ENCODE measurements at regions not wholly inside any gene's neighbourhood (a gene's known extent, or its start where the extent isn't known, plus 50 kb on each side); places are given as distances from the start of the nearest gene placed in this dataset.

GRCh38 chr10:11395161-11395560 lies 216.3 kb downstream of the USP6NL start:
- Histone ChIP-seq H2BK20ac (ENCODE audit: low read depth, low read length, poor library complexity, severe bottlenecking) (no peak overlapping the region), H2AK5ac (ENCODE audit: insufficient read length, low read length) (no peak overlapping the region), H3K4me2 (ENCODE audit: insufficient read depth, insufficient read length, low read length) (no peak overlapping the region), H3K18ac (ENCODE audit: insufficient read length, low read depth, low read length) (no peak overlapping the region), H4K8ac (replicated peaks; ENCODE audit: insufficient read length, low read depth, low read length) (no peak overlapping the region), H3K9ac (ENCODE audit: extremely low read depth, insufficient read length, low read length) (no peak overlapping the region), H3K56ac (ENCODE audit: insufficient read length, low read depth, low read length) (no peak overlapping the region), H2BK15ac (ENCODE audit: low read depth, low read length) (no peak overlapping the region), H3K14ac (ENCODE audit: insufficient read depth, low read length) (no peak overlapping the region), H3K79me2 (ENCODE audit: insufficient read depth, low read length) (no peaks in the 10 kb centered on the region), H3K23me2 (ENCODE audit: insufficient read length, low read depth, low read length, poor library complexity, severe bottlenecking) (no peaks in the 10 kb centered on the region), H4K91ac (ENCODE audit: insufficient read length, low read depth, low read length) (no peak overlapping the region), H3T11ph (ENCODE audit: low read length) (no peak overlapping the region), H4K5ac (ENCODE audit: insufficient read length, low read depth, low read length) (no peak overlapping the region), H3K79me1 (ENCODE audit: insufficient read depth, low read depth, low read length, poor library complexity, severe bottlenecking) (no peaks in the 10 kb centered on the region), H2BK5ac (ENCODE audit: insufficient read length, low read length) (no peak overlapping the region), H3K4ac (ENCODE audit: low read depth, low read length) (no peak overlapping the region), H2BK120ac (ENCODE audit: low read depth, low read length, poor library complexity, severe bottlenecking) (no peak overlapping the region), H3K9me3 (ENCODE audit: control insufficient read depth, low read depth, low read length) (no peaks in the 10 kb centered on the region), H3K4me1 (ENCODE audit: insufficient read depth, low read length) (no peaks in the 10 kb centered on the region), H2BK12ac (ENCODE audit: insufficient read length, low read depth, low read length) (no peak overlapping the region), H4K20me1 (ENCODE audit: control insufficient read depth, insufficient read depth, insufficient read length) (no peaks in the 10 kb centered on the region), H2AFZ (ENCODE audit: low read length) (no peak overlapping the region), H3K27me3 (ENCODE audit: insufficient read depth, low read length) (no peaks in the 10 kb centered on the region), H3K23ac (ENCODE audit: insufficient read length, low read depth, low read length) (no peak overlapping the region), H3K27ac (ENCODE audit: insufficient read length, low read depth, low read length) (no peak overlapping the region)
- WGBS (ENCODE audit: extremely low coverage, insufficient read length, low lambda C conversion rate): no CpG with 5 or more reads among the region's 2 CpGs
- H3K36me3 Mint-ChIP-seq (ENCODE audit: insufficient read depth in 1 of 3, low read depth in 3 of 3): no peaks in the 10 kb centered on the region
- no peaks in the 10 kb centered on the region for H3K4me1 Mint-ChIP-seq
- no peak for DNase-seq
- no peak for TF ChIP-seq CTCF (conservative IDR thresholded peaks at IDR 0.05)
- peaks cover 3% of the 10 kb centered on the region for H3K27me3 Mint-ChIP-seq (ENCODE audit: low read depth)
- no peak overlapping the region for H3K27ac Mint-ChIP-seq
- H3K9me3 Mint-ChIP-seq: no peaks in the 10 kb centered on the region
- no peak overlapping the region for H3K4me3 Mint-ChIP-seq

All from H9 (cell line).